IMR-90 (cell line): ENCODE measurements at regions not wholly inside any gene's neighbourhood (a gene's known extent, or its start where the extent isn't known, plus 50 kb on each side); places are given as distances from the start of the nearest gene placed in this dataset.

ENCODE experiments used
- ATAC-seq: fragments of 200-7000 bp; cut with Tn5 transposase; 2 replicates; pipeline ENCODE4 v1.9.1; 2020; ENCODE audit warnings: low read depth, mild to moderate bottlenecking, moderate library complexity
- BruUV-seq: library from RNA; stranded (reverse); fragments of 400-500 nt; replicated peaks from 2 replicates; lab custom pipeline; 2021; lab: Mats Ljungman, UMichigan
- CTCF ChIA-PET: fragments of 300-600 bp; formaldehyde crosslinking; extraction: SDS; loops from one replicate; lab custom pipeline; 2021; ENCODE audit warnings: antibody characterized with exemption; lab: Yijun Ruan, JAX
- POLR2A ChIA-PET: fragments of 300-600 bp; sonication (Branson Sonifier 250); formaldehyde crosslinking; loops from one replicate; lab custom pipeline; 2022; ENCODE audit warnings: antibody characterized with exemption; ENCODE audit not compliant: unreplicated experiment; lab: Charles Lee
- DNase-seq: peaks from one replicate; pipeline ENCODE4 v3.0.0; 2013
- H2AFZ ChIP-seq: replicated peaks from 2 replicates; pipeline ENCODE3; 2013; ENCODE audit warnings: low read length, mild to moderate bottlenecking; ENCODE audit not compliant: poor library complexity
- H2AK5ac ChIP-seq: 2 replicates; pipeline ENCODE4 v1.6.1; 2013; ENCODE audit warnings: low read depth, low read length, inconsistent platforms
- H2AK9ac ChIP-seq: replicated peaks from 2 replicates; pipeline ENCODE3; 2013; ENCODE audit warnings: mild to moderate bottlenecking, low read depth, low read length, moderate library complexity; ENCODE audit not compliant: poor library complexity
- H2BK120ac ChIP-seq: 2 replicates; pipeline ENCODE4 v1.6.1; 2013; ENCODE audit warnings: low read depth, low read length, inconsistent platforms
- H2BK15ac ChIP-seq: 3 replicates; pipeline ENCODE4 v1.6.1; 2013; ENCODE audit warnings: low read depth, low read length, inconsistent platforms
- H2BK20ac ChIP-seq: 2 replicates; pipeline ENCODE4 v1.6.1; 2013; ENCODE audit warnings: low read depth, mild to moderate bottlenecking, inconsistent platforms, low read length, moderate library complexity
- H2BK5ac ChIP-seq: 2 replicates; pipeline ENCODE4 v1.6.1; 2013; ENCODE audit warnings: mild to moderate bottlenecking, low read depth, low read length, inconsistent platforms; ENCODE audit not compliant: poor library complexity, severe bottlenecking
- H3K14ac ChIP-seq: replicated peaks from 2 replicates; pipeline ENCODE4 v1.6.1; 2013; ENCODE audit warnings: low read depth, low read length, inconsistent platforms
- H3K18ac ChIP-seq: 2 replicates; pipeline ENCODE4 v1.6.1; 2013; ENCODE audit warnings: low read depth, low read length, control low read depth
- H3K23ac ChIP-seq: 2 replicates; pipeline ENCODE4 v1.6.1; 2013; ENCODE audit warnings: low read depth, low read length, inconsistent platforms
- H3K27ac ChIP-seq: 2 replicates; pipeline ENCODE4 v1.5.1; 2013; ENCODE audit warnings: mild to moderate bottlenecking, control low read depth, low read length; ENCODE audit not compliant: insufficient read depth
- H3K27me3 ChIP-seq: 2 replicates; pipeline ENCODE4 v1.6.1; 2013; ENCODE audit warnings: low read length; ENCODE audit not compliant: control insufficient read depth, insufficient read depth
- H3K36me3 ChIP-seq: 2 replicates; pipeline ENCODE4 v1.6.1; 2013; ENCODE audit warnings: low read length, mixed read lengths; ENCODE audit not compliant: control insufficient read depth, insufficient read depth
- H3K4ac ChIP-seq: 2 replicates; pipeline ENCODE4 v1.6.1; 2013; ENCODE audit warnings: low read depth, low read length, inconsistent platforms
- H3K4me1 ChIP-seq: 2 replicates; pipeline ENCODE4 v1.6.1; 2013; ENCODE audit warnings: low read length, mixed read lengths; ENCODE audit not compliant: control insufficient read depth, insufficient read depth
- H3K4me2 ChIP-seq: 2 replicates; pipeline ENCODE4 v1.6.1; 2013; ENCODE audit warnings: low read depth, mild to moderate bottlenecking, control low read depth, low read length, moderate library complexity
- H3K4me3 ChIP-seq: 2 replicates; pipeline ENCODE4 v1.5.1; 2013; ENCODE audit warnings: low read depth, mild to moderate bottlenecking, control low read depth, low read length, moderate library complexity; ENCODE audit not compliant: insufficient read depth
- H3K56ac ChIP-seq: 2 replicates; pipeline ENCODE4 v1.6.1; 2013; ENCODE audit warnings: low read length, inconsistent platforms; ENCODE audit not compliant: insufficient read depth; ENCODE audit errors: extremely low read depth
- H3K79me1 ChIP-seq, 2 experiments: 2 replicates each; pipeline ENCODE4 v1.6.1; 2013; ENCODE audit warnings: low read length in 2 of 2, inconsistent platforms in 1 of 2, low read depth in 1 of 2
- H3K9ac ChIP-seq: 2 replicates; pipeline ENCODE4 v1.6.1; 2013; ENCODE audit warnings: low read depth, low read length, control low read depth
- H3K9me1 ChIP-seq: 2 replicates; pipeline ENCODE4 v1.6.1; 2013; ENCODE audit warnings: low read length, inconsistent platforms; ENCODE audit not compliant: insufficient read depth
- H3K9me3 ChIP-seq: 2 replicates; pipeline ENCODE4 v1.6.1; 2013; ENCODE audit warnings: low read length; ENCODE audit not compliant: control insufficient read depth, insufficient read depth
- H4K20me1 ChIP-seq: 2 replicates; pipeline ENCODE4 v1.6.1; 2013; ENCODE audit warnings: low read length, inconsistent platforms; ENCODE audit not compliant: insufficient read depth
- H4K5ac ChIP-seq: 2 replicates; pipeline ENCODE4 v1.6.1; 2013; ENCODE audit warnings: mild to moderate bottlenecking, low read depth, low read length, control low read depth
- H4K8ac ChIP-seq, 2 experiments: 2 replicates each; pipeline ENCODE4 v1.6.1; 2013; ENCODE audit warnings: low read depth in 2 of 2, low read length in 2 of 2, control low read depth in 1 of 2, inconsistent platforms in 1 of 2
- H4K91ac ChIP-seq: 2 replicates; pipeline ENCODE4 v1.6.1; 2013; ENCODE audit warnings: low read depth, low read length, inconsistent platforms; ENCODE audit not compliant: insufficient read depth
- BHLHE40 ChIP-seq: fragments of 150-350 bp; IDR thresholded peaks from 2 replicates; pipeline ENCODE4 v1.6.1; 2016; ENCODE audit warnings: mild to moderate bottlenecking, low read depth, low read length
- CEBPB ChIP-seq: IDR thresholded peaks from 2 replicates; pipeline ENCODE4 v1.6.1; 2012; ENCODE audit warnings: low read depth, low read length, improper control_type of control experiment
- CHD1 ChIP-seq: IDR thresholded peaks from 2 replicates; pipeline ENCODE4 v1.6.1; 2012; ENCODE audit warnings: low read depth, low read length, improper control_type of control experiment
- CTCF ChIP-seq: conservative IDR thresholded peaks from 2 replicates; pipeline ENCODE4 v1.5.1; 2012; ENCODE audit warnings: mild to moderate bottlenecking, low read depth, low read length, improper control_type of control experiment
- ELK1 ChIP-seq: fragments of 150-350 bp; IDR thresholded peaks from 2 replicates; pipeline ENCODE4 v1.6.1; 2016; ENCODE audit warnings: low read depth, mild to moderate bottlenecking, low read length, moderate library complexity, borderline replicate concordance
- FOS ChIP-seq: fragments of 150-350 bp; IDR thresholded peaks from 2 replicates; pipeline ENCODE4 v1.6.1; 2016; ENCODE audit warnings: low read depth, low read length
- MAFK ChIP-seq: IDR thresholded peaks from 2 replicates; pipeline ENCODE4 v1.6.1; 2012; ENCODE audit warnings: low read depth, low read length, improper control_type of control experiment
- MAZ ChIP-seq: IDR thresholded peaks from 2 replicates; pipeline ENCODE4 v1.6.1; 2012; ENCODE audit warnings: low read depth, mild to moderate bottlenecking, low read length, improper control_type of control experiment, moderate library complexity, borderline replicate concordance
- MXI1 ChIP-seq: IDR thresholded peaks from 2 replicates; pipeline ENCODE4 v1.6.1; 2012; ENCODE audit warnings: low read depth, mild to moderate bottlenecking, low read length, moderate library complexity, borderline replicate concordance
- NFE2L2 ChIP-seq: fragments of 150-350 bp; IDR thresholded peaks from 2 replicates; pipeline ENCODE4 v1.6.1; 2016; ENCODE audit warnings: low read depth, mild to moderate bottlenecking, low read length
- POLR2A ChIP-seq: IDR thresholded peaks from 2 replicates; pipeline ENCODE4 v1.6.1; 2012; ENCODE audit warnings: mild to moderate bottlenecking, low read depth, low read length
- RAD21 ChIP-seq: IDR thresholded peaks from 2 replicates; pipeline ENCODE4 v1.6.1; 2012; ENCODE audit warnings: low read length, improper control_type of control experiment
- RCOR1 ChIP-seq: IDR thresholded peaks from 2 replicates; pipeline ENCODE4 v1.6.1; 2012; ENCODE audit warnings: mild to moderate bottlenecking, low read length, improper control_type of control experiment; ENCODE audit not compliant: insufficient replicate concordance
- RFX5 ChIP-seq: IDR thresholded peaks from 2 replicates; pipeline ENCODE4 v1.8.0; 2012; ENCODE audit warnings: low read depth, mild to moderate bottlenecking, low read length, moderate library complexity
- SMC3 ChIP-seq: fragments of 150-350 bp; IDR thresholded peaks from 2 replicates; pipeline ENCODE4 v1.6.1; 2016; ENCODE audit warnings: low read depth, mild to moderate bottlenecking, antibody characterized with exemption, low read length, moderate library complexity
- WGBS, 2 experiments: methylation state at CpG; one replicate each; pipeline versions ENCODE4 v1.1.5 to v1.1.7; 2013; ENCODE audit warnings: missing lambda C conversion rate in 2 of 2; ENCODE audit not compliant: insufficient read length in 1 of 2; ENCODE audit errors: extremely low coverage in 2 of 2; 5-methylcytosine and 5-hydroxymethylcytosine counted together
- dilution Hi-C: fragments of 300-500 bp; cut with HindIII; formaldehyde crosslinking; loops from one replicate; pipeline ENCODE4 v1.14.3; 2018; ENCODE audit warnings: low sequenced_read_pairs; ENCODE audit not compliant: unreplicated experiment
- in situ Hi-C: fragments of 300-500 bp; cut with MboI; formaldehyde crosslinking; loops from 3 replicates; pipeline ENCODE4 v1.14.3; 2019; ENCODE audit warnings: low sequenced_read_pairs, inconsistent platforms, mixed read lengths
- intact Hi-C: fragments of 100-400 bp; cut with micrococcal nuclease; formaldehyde crosslinking; loops from 2 replicates; pipeline ENCODE4 v1.10.0; 2022
- TF ChIP-seq, protein P1 (sequence below): fragments of 150-350 bp; IDR thresholded peaks from 2 replicates; pipeline ENCODE4 v1.6.1; 2017; ENCODE audit warnings: mild to moderate bottlenecking, antibody characterized with exemption, low read length, low read depth

DNA sequence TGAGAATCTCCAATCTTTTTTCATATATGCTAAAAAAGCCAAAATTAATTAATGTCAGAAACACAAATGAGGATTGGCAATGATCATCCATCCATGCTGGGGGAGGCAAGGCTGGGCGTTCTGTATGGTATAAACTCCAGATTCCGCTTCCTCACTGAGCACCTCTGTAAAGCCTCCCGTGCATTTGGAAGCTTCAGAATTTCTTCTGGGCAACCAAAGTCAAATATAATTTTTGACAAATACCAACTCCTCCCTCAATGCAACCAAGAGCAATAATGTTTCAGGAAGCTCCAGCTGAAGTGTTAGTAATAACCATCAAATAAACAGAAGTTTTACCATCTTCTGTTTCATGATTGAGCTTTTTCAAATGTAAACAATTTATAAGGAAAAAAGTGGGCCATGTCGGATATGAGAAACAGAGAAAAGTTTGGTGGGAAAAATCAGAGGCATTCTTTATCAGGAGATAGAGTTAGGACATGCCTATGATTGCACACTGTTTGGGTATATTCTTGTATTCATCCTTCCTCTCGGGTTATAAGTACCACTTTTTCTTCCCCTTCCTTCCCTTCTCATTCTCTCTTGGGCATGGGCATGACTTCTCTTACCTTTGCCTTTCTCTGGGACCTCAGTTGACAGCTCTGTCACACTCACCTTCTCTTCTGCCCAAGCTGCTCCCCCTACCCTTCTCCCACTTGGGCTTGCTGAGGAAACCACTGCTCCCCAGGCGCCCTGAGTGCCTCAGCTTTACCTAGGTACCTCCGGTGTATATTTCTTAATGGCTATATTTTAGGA lies 149.5 kb upstream of the ZEB2 start:
- Histone ChIP-seq H3K36me3 (no peaks in the 10 kb centered on the region), H3K56ac (no peak overlapping the region), H2AK9ac (no peak overlapping the region), H4K8ac (no peak overlapping the region), H4K5ac (no peak overlapping the region), H4K91ac (no peak overlapping the region), H3K23ac (no peak overlapping the region), H3K4ac (no peak overlapping the region), H2BK15ac (no peak overlapping the region), H2BK20ac (no peak overlapping the region), H3K4me2 (no peak overlapping the region), H3K79me1 (no peaks in the 10 kb centered on the region), H2BK5ac (no peak overlapping the region), H3K4me3 (no peak overlapping the region), H3K9ac (no peak overlapping the region), H2AFZ (no peak overlapping the region), H3K27me3 (no peaks in the 10 kb centered on the region), H3K18ac (no peak overlapping the region), H4K20me1 (no peaks in the 10 kb centered on the region), H2AK5ac (no peak overlapping the region), H3K27ac (no peak overlapping the region), H3K9me1 (no peaks in the 10 kb centered on the region), H3K9me3 (no peaks in the 10 kb centered on the region), H2BK120ac (no peak overlapping the region), H3K14ac (no peak overlapping the region), H3K4me1 (no peaks in the 10 kb centered on the region)
- CTCF ChIA-PET: interaction anchor here (0.5 to 2.4 kb wide), 3 partner anchors 12 to 1084 kb away, joined by 3 to 6 read pairs (median 3); no protein-coding TSS in a partner anchor
- in situ Hi-C loops (no loop called here), dilution Hi-C loops (no loop called here), intact Hi-C loops (no loop called here)
- no CpG with 5 or more reads among the region's 7 CpGs for WGBS, 2 experiments
- DNase-seq (no peak), ATAC-seq (no peak)
- TF ChIP-seq CEBPB (no peak), NFE2L2 (no peak), BHLHE40 (no peak), RAD21 (no peak), MAFK (no peak), RCOR1 (no peak), CTCF (no peak), ELK1 (no peak), FOS (no peak), MXI1 (no peak), MAZ (no peak), POLR2A (no peak), RFX5 (no peak), CHD1 (no peak), SMC3 (no peak)
- TF ChIP-seq, protein P1, sequence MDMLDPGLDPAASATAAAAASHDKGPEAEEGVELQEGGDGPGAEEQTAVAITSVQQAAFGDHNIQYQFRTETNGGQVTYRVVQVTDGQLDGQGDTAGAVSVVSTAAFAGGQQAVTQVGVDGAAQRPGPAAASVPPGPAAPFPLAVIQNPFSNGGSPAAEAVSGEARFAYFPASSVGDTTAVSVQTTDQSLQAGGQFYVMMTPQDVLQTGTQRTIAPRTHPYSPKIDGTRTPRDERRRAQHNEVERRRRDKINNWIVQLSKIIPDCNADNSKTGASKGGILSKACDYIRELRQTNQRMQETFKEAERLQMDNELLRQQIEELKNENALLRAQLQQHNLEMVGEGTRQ: no peak
- BruUV-seq: no TSS peak
- POLR2A ChIA-PET: no interaction called here
